ENCODE measurements at regions not wholly inside any gene's neighbourhood (a gene's known extent, or its start where the extent isn't known, plus 50 kb on each side); places are given as distances from the start of the nearest gene placed in this dataset.

DNA sequence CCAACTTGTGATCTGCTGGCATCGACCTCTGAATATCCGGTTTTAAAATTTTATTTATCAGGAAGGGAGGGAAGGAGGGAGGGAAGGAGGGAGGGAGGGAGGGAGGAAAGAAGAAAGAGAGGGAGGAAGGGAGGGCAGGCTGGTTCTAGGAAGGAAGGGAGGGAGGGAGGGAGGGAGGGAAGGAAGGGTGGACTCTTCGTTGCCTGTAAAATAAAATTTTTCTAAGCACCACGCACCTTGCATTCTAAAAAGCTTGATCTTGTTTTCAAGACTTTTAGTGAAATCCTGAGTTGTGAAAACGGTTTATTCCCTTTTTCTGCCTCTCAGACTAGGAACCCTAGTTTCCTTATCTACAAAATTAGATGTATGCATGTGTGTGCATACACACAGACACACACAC, 101.7 kb upstream of the RAP2B start (continued):
- no peak for TF ChIP-seq EGR1 (IDR thresholded peaks at IDR 0.05; ENCODE audit: borderline replicate concordance in 1 of 2, low read depth in 2 of 2, low read length in 2 of 2)
- TF ChIP-seq, protein P1, sequence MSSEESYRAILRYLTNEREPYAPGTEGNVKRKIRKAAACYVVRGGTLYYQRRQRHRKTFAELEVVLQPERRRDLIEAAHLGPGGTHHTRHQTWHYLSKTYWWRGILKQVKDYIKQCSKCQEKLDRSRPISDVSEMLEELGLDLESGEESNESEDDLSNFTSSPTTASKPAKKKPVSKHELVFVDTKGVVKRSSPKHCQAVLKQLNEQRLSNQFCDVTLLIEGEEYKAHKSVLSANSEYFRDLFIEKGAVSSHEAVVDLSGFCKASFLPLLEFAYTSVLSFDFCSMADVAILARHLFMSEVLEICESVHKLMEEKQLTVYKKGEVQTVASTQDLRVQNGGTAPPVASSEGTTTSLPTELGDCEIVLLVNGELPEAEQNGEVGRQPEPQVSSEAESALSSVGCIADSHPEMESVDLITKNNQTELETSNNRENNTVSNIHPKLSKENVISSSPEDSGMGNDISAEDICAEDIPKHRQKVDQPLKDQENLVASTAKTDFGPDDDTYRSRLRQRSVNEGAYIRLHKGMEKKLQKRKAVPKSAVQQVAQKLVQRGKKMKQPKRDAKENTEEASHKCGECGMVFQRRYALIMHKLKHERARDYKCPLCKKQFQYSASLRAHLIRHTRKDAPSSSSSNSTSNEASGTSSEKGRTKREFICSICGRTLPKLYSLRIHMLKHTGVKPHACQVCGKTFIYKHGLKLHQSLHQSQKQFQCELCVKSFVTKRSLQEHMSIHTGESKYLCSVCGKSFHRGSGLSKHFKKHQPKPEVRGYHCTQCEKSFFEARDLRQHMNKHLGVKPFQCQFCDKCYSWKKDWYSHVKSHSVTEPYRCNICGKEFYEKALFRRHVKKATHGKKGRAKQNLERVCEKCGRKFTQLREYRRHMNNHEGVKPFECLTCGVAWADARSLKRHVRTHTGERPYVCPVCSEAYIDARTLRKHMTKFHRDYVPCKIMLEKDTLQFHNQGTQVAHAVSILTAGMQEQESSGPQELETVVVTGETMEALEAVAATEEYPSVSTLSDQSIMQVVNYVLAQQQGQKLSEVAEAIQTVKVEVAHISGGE (CRISPR knock-in tag; IDR thresholded peaks at IDR 0.05): no peak
- no peak for TF ChIP-seq YY1 (IDR thresholded peaks at IDR 0.05; ENCODE audit: low read depth, low read length)
- TF ChIP-seq ZNF592 (IDR thresholded peaks at IDR 0.05): no peak

Measured in GM12878 (cell line).